CD4-positive, alpha-beta T cell treated with Interleukin-2 at 100 ng/mL for 4 hours (primary cell): ENCODE measurements at regions not wholly inside any gene's neighbourhood (a gene's known extent, or its start where the extent isn't known, plus 50 kb on each side); places are given as distances from the start of the nearest gene placed in this dataset.
"Not testable (repeated sequence)": the region's sequence is repeated elsewhere in the genome, so short reads cannot be mapped to it uniquely, and the experiment has no call there.

Experiments
- DNase-seq: peaks from one replicate; pipeline ENCODE4 v3.0.0-alpha.2; 2020; ENCODE audit warnings: low spot score

DNA sequence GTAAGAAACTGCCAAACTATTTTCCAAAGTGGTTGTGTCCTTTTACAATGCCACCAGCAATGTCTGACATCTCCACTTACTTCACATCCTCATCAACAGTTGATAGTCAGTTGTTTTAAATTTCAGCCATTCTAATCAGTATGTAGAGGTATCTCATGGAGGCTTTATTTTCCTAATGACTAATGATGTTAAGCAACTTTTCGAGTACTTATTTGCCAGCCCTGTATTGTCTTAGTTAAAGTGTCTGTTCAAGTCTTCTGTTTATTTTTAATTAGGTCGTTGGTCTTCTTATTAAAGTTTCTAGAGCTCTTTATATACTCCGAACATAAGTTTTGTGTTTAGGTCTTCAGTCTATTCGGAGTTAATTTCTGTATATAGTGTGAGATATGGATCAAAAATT is 54.9 kb upstream of the NBPF12 start:
- DNase-seq: not testable (repeated sequence)

DNA sequence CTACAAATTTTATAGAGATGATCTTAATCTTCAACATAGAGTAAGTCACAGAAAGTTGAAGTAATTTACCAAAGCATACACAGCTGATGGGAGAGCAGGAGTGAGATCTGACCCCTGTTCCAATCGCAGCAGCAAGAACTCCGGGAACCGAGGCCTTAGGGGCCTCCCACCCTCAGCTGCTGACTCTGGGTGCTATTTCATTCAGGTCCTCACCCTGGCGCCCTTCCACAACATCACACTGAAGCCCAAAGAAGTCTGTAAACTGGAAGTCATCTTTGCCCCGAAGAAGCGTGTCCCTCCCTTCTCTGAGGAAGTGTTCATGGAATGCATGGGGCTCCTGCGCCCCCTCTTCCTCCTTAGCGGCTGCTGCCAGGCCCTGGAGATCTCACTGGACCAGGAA is 57.0 kb upstream of the NBPF12 start:
- DNase-seq: not testable (repeated sequence)

DNA sequence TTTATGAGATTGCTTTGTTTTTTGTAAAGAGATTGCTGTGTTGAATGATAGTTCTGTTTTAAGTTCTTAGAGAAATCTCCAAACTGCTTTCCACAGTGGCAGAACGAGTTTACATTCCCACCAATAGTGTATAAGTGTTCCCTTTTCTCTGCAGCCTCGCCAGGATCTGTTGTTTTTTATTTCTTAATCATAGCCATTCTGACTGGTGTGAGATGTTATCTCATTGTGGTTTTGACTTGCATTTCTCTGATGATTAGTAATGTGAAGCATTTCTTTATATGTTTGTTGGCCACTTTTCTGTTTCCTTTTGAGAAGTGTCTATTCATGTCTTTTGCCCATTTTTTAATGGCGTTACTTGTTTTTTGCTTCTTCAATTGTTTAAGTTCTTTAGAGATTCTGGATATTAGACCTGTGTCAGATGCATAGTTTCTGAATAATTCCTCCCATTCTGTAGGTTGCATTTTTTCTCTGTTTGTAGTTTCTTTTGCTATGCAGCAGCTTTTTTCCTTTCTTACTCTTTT is 74.3 kb upstream of the NBPF12 start:
- DNase-seq: not testable (repeated sequence)

DNA sequence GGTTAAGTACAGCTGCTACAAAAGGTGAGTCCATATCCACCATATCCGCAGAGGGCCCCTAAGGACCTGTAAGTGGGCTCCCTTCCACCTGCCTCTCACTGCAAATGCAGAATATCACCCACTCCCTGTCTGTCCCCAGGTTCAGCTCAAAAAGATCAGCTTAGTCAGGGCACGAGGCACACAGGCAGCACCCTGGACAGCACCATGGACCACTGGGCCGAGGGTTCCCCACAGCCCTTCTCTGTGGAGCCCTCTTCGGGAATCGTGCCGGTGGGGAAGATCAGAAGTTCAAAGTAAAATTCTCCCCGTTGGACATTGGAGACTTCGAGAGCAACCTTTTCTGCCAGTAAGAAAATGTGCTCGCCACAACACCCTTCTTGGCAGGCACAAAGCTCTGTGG is 85.0 kb upstream of the NBPF12 start:
- not testable (repeated sequence) for DNase-seq

DNA sequence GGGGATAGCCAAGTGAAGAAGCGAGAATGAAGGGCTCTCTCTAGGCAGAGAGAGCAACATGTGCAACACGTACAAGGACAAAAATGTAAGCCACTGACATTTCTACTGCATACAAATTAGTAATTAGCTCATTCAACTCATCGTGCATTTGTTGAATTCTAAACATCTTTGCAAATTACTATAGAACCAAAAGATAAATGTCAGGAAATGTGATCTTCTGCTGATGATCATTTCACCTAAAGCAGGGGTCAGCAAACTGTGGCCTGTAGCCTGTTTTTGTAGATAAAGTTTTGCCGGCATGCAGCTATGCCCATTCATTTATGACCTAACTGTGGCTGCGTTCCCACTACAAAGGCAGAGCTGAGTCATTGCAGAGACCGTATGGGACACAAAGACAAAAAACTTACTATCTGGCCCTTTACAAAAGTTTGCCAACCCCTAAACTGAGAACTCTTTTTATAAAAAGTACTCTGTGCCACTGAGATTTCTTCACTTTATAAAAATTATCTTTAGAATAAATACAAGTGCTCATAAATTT is 87.7 kb upstream of the NBPF12 start:
- not testable (repeated sequence) for DNase-seq

DNA sequence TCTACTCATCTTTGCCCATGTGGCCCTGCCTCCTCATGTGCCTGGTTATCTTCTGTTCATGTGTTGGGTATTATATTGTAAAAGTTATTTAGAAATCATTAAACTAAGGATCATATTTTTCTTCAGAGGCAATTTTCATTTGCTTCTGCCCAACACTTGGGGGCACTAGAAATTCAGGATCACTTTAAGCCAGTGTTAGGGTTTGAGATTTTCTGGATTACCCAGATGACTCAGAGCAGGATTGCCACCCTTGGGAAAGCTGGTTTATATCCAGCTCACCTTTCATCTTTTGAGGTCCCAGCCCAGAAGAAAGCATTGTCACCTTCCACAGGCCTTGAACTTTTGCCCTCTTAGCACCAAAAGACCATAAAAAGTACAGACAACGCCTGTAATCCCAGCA is 99.4 kb upstream of the NBPF12 start:
- not testable (repeated sequence) for DNase-seq

DNA sequence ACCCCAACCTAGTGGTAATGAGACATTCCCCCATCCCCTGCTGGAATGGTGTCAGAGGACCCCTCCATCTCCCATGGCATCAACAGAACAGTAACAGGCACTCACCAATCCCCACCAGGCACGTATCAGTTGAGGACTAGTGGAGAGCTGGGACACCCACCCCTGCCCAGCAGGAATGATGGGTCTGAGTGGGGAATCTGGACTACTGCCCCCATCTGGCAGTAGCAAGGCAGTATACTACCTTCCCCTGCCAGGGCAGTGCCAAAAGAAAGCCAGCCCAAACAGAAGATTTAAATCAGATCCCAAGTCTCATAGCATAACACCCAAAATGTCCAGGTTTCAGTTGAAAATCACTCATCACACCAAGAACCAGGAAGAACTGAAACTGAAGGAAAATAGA is 111.2 kb upstream of the NBPF12 start:
- not testable (repeated sequence) for DNase-seq

DNA sequence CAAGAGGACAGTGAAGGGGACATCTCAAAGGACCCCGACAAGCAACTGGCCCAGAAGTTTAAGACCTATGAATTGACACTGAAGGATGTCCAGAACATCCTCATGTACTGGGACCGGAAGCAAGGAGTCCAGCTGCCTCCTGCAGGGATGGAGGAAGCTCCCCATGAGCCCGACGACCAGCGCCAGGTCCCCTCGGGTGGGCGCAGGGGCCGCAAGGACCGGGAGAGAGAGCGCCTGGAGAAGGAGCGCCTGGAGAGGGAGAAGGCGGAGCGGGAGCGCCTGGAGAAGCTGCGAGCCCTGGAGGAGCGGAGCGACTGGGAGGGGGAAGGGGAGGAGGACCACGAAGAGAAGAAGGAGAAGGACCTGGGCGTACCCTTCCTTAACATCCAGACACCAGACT is 143.9 kb upstream of the NBPF12 start:
- DNase-seq: not testable (repeated sequence)

DNA sequence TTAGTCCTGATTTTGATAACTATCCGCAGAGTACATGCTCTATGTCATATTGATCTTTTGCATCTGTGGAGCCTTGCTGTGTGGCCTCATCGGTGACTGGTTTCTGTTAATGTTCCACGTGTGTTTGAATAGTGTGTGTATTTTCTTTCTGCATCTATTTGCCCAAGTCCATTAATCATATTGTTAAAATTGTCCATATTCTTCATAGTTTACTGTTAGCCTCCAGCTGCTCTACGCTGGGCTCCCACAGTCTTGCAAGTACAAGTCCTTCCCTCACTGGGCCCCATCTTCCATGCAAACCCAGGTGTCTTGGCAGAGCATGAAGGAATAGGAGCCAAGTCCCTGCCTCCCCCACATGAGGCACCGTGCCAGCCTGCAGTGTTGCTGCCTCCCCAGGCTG is 145.4 kb upstream of the NBPF12 start:
- not testable (repeated sequence) for DNase-seq

DNA sequence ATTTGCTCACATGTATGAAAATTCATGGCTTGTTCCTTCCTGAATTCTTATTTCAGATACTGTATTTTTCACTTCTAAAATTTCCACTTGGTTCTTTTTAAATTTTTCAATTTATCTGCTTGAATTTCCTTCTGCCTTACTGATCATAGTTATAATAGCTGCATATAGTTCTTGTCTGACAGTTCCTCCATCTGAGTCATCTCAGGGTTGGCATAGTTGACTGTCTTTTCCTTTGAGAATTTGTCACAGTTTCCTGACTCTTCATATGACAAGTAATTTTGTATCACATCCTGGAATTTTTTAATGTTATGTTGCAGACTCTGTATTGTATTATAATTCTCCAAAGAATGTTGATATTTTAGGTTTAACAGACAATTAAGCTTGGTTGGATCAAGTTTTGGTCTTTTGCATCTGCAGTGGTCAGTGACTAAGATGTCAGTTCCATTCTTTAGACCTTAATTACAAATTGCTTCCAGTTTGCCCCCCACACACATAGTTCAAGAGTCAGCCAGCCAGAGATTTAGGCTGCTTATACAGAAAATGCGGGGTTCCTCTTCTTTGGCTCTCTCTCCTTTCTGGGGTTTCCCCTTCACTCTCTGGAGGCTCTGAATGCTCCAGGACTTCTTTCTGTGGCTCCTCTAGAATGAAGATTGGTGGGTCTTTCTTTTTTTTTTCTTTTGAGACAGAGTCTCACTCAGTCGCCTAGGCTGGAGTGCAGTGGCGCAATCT is 153.7 kb upstream of the NBPF12 start:
- not testable (repeated sequence) for DNase-seq

DNA sequence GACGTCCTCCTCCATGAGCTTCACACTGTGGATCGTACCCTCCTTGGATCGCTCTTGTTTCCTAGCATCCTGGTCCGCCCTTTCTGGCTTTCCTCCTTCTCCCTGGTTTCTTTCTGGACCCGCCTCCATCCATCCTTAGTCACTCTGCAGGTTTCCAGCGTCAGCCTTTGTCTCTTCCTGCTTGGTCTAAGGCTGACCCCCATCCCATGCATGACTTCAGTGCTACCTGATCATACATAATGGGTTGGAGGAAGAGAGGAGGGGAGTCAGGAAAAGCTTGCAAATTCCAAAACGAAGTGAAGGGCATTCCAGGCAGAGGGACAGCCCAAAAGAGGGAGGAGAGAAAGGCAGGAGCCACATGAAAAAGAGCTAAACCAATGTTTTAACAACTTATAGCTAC is 156.9 kb upstream of the NBPF12 start:
- not testable (repeated sequence) for DNase-seq

DNA sequence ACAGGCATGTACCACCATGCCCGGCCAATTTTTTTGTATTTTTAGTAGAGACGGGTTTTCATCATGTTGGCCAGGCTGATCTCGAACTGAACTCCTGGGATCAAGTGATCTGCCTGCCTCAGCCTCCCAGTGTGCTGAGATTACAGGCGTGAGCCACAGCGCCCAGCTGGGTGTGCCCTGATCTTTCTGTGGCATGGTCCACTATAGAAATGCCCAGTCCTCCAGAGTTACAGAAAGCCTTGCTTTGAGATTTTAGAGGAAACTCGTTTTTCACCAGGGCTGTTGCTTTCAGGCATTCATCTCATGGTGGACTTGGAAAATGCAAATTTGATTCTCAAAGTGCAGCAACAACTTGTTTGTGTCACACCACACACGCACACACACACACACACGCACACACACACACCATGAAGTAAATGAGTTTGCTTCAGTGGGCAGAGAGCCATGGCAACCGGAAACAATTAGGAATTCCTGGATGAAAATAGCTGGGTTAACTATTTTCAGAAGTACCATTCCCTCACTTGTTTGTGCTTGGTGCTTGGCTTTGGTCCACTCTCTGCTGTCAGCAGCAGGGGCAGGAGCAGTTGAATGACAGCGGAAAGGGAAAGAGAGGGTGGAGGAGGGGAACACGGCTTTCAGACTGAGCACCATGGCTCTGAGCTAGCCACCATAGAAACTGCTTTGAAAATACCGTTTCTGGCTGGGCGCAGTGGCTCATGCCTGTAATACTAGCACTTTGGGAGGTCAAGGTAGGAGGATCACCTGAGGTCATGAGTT is 160.1 kb upstream of the NBPF12 start:
- not testable (repeated sequence) for DNase-seq

DNA sequence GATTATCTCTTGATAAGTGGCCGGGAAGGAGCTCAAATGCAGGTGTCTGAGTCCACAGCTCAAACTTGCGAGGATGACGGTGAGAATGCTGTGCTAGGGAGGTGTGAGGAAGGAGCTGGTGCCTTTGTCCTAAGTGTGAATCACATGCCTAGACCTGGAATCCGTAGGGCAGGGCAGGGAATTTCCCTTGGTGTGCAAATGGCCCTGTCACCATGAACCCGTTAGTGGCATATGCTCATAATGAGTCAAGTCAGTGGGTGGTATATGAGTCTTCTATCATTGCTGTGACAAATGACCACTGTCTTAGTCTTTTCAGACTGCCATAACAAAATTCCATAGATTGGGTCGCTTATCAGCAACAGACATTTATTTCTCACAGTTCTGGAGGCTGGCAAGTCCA is 163.1 kb upstream of the NBPF12 start:
- not testable (repeated sequence) for DNase-seq

DNA sequence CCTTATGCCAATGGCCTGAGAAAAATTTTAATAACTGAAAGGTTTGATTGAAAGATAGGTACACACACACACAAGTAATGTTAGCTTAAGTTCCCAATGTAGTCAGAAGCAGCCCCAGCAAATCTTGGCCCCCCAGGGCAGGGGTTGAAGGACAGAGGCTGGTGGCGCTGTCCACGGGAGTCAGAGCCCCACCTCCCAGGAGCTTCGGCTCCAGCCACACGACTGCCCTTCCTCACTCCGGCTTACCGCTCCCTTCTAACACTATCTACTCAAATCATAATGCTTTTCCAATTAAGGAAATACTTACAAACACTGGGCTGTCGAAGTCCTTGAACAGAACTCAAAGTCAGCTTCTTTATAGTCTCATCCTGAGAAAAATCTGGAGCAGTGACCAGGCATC is 163.9 kb upstream of the NBPF12 start:
- DNase-seq: not testable (repeated sequence)

DNA sequence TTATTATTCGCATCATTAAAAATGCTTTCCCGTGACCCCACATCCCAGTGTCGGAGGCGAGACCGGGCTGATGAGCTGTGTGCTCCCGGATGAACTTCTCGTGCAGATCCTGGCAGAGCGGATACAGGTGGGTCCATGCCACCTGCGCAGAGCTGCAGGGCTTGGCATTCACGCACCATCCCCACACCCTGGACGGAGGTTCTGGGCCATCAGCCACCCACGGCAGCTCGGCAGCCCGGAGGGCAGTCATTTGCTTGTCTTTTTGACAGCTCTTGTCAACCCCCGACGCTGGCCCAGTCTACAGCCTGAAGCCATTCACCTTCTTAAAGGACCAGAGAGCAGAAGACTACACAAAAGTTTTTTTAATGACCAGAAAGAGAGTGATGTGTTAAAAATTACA is 166.7 kb upstream of the NBPF12 start:
- DNase-seq: not testable (repeated sequence)

DNA sequence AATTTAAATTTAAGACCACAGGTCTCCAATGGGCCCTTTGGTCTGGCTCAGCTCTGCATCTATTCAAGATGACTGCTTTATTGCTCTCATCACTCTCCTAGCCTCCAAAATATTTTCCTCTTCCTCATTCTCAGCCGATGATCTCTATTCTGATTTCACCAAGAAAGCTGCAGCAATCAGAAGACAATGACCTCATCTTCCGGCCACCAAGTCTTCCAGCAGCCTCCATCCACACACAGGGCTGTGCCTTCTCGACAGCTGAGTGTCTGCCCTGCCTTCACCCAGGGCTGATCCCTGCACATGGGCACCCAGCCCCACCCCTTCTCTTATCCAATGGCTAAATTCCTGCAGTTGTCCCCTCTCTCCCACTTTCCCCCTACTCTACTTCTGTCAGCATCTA is 167.1 kb upstream of the NBPF12 start:
- not testable (repeated sequence) for DNase-seq

DNA sequence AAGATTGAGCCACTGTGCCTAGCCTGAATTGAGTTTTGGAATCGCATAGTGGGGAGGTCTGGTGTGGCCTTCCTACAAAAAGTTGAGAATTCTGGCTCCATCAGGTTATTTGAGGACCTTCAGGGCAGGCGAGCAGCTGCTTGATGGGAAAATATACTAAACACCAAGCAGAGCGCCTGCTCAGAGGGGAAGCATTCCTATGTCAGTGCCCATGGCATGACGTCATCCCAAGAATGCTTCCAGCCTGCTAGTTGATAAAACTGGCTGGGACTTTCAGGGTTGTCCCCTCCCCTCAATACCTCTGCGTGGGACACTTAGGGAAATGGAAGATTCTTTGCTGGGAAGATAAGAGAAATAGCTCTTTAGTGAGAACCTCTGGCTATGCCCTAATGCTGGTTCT is 174.9 kb upstream of the NBPF12 start:
- DNase-seq: not testable (repeated sequence)

DNA sequence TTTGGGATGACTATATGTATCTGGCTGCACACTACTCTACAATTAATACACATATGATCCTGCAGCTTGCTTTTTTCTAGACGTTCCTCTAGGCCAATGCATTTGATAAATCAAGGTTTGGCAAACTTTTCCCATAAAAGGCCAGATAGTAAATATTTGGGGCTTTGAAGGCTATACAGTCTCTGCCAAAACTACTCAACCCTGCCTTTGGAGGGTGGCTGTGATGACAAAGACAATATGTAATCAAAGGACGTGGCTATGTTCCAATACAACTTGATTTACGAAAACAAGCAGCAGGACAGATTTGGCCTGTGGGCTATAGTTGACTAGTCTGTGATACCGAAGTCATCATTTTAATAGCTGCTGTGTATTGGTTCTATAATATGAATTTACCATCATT is 181.3 kb upstream of the NBPF12 start:
- DNase-seq: not testable (repeated sequence)

DNA sequence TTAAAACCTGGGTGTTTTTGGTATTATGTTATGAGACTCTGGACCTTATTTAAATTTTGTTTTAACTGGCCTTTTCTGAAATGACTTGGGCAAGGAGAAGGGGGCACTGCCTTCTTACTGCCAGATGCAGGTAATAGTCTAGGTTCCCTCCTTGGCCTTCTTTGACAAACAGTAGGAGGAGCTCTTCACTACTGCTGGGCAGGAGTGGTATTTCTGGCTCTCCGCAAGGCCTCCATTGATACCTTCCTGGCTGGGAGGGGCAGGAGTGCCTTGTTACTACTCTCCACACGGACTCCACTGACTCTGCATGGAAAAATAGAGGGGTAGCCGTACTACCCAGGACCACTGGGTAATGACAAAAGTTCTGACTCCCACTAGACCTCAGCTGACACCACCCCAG is 189.4 kb upstream of the NBPF12 start:
- not testable (repeated sequence) for DNase-seq

DNA sequence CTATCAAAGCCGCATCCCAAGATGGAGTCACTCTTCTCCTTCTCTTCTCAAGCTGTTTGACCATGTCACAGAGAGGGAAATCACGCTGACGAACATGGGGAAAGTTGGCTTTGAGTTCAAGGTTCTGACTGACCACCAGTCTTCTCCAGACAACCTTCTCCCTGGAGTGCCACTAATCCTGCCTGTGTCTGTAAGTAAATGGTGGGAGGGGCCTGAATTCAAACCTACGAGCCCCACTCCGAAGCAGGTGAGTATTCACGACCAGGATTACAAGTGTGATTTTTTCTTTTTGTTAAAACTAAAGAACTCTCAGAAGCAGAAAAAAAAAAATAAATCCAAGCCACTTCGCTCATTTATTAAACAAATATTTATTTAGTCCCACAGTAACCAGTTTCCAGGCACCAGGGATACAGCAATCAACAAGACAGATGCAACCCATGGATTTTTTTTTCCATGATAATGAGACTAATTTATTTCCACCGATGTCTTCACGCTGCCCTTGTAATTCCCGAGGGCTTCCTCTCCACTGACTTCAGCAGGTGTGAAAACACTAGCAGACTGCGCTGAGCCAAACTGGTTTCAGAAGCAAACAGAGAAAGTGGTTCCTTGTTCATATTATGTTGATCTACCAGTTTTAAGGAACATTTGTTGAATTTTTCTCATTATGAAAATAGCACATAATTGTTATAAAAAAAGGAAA is 206.0 kb upstream of the NBPF12 start:
- not testable (repeated sequence) for DNase-seq

DNA sequence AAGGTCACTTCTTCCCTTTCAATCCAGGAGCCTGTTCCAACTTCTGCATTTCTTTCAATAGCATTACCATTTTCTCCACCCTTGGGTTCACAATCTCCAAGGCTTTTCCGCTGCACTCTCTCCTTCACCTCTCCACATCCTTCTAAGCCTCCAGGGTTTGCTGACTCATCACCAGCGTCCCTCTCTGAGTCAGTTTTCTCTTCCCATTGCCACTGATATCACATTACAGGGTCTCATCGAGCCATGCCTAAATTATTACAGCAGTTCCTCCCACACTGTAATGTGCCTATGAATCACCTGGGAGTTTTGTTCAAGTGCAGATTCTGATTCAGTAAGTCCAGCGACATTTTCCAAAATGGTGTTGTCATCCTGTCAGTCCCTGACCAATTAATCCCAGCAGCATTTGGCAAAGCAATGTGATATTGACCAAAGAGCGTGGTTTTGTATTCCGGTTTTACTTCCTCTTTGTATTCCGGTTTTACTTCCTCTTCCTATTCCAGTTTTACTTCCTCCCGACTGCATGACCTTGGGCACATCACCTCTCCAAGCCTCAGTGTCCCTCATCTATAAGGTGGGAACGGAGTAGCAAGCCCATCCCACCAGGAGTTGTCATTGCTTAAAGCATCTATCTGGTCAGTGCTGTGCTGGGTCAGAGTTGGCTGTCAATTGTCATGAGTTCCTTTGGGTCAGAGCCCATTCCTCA is 208.3 kb upstream of the NBPF12 start:
- not testable (repeated sequence) for DNase-seq

DNA sequence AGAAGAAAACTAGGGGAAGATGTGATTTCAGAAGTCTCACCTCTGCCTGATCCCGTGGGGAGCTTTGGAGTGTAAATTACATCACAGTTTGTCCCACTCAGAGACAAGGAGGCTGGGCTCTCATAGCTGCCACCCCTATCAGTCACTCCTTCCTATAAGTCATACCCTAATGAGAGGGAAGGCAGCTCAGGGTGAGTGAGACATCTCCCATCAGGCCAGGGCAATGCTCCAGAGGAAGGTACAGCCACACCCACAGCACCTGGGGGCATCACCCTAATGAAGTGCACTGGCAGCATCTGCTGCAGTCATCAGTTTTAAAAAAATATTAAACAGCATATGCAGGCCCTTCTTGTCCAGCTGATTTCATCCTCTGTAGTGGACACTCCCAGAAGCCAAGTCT is 223.1 kb upstream of the NBPF12 start:
- not testable (repeated sequence) for DNase-seq
